Hindlimb muscle (tissue), 1 donor: ENCODE measurements at regions not wholly inside any gene's neighbourhood (a gene's known extent, or its start where the extent isn't known, plus 50 kb on each side); places are given as distances from the start of the nearest gene placed in this dataset.
"Not testable (repeated sequence)": the region's sequence is repeated elsewhere in the genome, so short reads cannot be mapped to it uniquely, and the experiment has no call there.

ENCODE experiments used
- DNase-seq: peaks from one replicate; pipeline ENCODE4 v3.0.0-alpha.2; 2013

DNA sequence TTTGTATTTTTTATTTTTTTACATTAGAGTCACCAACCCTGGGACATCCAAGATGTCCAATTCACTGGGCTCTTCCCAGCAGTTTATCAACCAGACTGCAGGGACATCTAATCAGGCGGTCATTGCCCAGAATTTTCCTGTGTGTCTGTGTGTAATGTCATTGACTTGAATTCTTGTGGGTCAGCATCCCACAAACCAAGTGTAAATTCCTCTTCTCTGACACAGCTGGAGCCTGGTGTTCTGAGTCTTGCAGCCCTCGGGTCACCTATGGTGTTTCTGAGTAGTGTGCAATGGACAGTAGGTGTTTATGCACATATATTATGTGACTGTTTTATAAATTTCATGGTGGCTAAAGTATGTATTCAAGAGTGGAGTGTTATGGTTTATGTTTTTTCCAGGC, 815.7 kb downstream of the SEMA5A start:
- DNase-seq, result no peak

- not testable (repeated sequence) for DNase-seq
These were observed 814.8 kb downstream of the SEMA5A start for GRCh38 chr5:8731110-8731509.

- no peak for DNase-seq
These were observed 805.3 kb downstream of the SEMA5A start for GRCh38 chr5:8740595-8740994.

DNA sequence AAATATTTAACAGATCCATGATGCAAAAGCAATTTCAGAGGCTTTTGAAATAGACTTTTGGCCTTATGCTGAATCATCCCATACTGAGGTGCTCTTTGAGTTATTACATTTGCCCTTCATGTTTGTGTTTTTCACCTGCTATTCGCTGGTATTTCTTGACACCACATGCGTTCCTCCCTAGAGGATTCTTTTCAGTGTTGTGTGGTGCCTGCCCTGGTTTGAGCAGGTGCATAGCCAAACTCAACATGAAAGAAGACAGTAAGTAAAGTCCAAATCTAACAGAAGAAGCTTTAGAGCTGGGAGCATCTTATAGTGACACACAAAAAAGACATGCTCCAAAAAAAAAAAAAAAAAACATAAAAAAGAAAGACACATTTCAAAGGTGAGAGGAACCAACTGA, 796.3 kb downstream of the SEMA5A start:
- no peak for DNase-seq

GRCh38 chr5:8750100-8750499, 795.8 kb downstream of the SEMA5A start:
- no peak for DNase-seq

DNA sequence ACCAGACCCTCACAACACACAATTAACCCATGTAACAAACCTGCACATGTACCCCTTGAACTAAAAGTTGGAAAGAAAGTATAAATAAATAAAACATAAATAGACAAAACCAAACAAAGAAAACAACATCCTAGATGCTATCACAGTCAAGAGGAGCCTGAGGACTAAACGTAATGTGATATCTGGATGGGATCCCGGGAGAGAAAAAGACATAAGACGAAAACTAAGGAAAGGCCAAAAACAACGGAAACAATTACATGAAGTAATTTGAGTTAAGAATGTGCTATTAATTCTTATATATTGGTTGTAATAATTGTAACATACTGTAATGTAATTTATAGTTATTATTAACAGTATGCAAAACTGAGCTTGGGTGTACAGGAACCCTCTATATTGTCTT, 793.9 kb downstream of the SEMA5A start:
- DNase-seq, result peak; percentile 51

- DNase-seq, result peak; percentile 70
These were observed 793.3 kb downstream of the SEMA5A start for GRCh38 chr5:8752595-8752994.

DNA sequence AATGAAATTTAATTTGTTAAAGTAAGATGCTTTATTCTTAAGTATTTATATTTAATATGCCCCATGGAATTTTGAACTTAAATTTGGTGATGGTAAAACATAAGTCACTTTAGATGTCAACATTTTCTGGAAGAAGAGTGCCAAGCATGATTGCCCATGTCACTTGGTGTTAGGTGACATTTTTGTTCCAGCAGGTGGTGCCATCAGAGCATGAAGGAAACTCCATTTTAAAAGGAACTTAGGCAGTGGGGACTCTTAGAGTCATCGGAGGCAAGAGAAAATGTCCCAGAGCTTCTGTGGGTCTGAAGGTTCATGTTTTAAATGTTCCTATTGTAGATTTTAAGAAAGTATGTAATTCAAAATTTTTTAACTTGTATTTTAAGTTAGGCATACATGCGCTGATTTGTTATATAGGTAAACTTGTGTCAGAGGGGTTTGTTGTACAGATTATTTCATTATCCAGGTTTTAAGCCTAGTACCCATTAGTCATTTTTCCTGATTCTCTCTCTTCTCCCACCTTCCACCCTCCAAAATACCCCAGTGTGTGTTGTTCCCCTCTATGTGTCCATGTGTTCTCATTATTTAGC, 789.3 kb downstream of the SEMA5A start:
- DNase-seq, result no peak

DNA sequence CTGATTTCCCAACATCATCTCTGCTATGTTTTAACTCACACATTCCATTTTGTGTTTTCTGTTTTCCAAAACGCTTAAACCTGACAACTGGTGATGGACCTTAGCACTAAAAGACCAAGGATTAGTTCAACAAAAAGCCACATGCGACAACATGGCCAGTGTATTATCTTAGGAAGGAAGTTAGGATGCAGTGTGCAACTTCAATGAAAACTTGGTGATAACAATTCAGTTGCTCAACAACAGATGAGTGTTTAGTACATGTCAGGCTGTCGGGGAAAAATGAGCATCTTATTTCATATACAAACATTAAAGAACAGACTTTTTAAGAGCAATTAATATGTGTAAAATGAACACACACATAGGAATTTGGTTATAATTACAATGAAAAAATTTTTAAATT, 780.0 kb downstream of the SEMA5A start:
- no peak for DNase-seq

DNA sequence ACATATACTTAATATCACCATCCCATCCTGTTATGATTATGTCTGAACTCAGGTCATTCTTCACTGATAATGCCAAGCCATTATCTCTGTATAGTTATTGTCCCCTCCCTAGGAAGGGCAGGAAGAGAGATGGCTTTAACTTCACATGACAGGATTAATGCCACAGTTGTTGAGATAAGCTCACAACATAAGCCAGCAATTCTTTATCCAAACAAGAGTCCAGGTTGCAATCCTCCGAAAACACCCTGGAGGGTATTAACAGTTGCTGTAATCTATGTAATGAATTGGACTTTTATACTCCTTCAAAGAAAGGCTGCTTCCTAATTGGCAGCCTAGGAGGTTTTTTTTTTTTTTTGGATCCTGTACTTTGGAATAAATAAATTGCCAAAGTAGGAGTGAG, 779.4 kb downstream of the SEMA5A start:
- DNase-seq, result no peak

DNA sequence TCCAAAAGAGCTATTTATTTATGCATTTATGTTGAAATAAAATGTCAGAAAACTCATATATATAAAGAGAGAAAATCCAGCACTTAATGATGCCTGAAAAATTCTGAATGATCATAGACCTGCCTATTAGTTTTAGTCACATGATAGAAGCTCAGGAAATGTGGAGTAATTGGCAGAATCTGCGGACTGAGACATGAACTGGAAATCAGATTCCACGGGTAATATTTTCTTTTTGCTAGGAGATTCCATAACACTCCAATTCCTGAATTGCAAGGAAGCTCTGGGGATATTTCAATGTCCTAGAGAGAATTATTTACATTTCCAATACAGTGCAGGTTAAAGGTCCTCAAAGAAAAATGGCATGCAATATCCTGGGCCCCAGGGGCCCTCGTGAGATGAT, 778.8 kb downstream of the SEMA5A start:
- DNase-seq, result no peak

DNA sequence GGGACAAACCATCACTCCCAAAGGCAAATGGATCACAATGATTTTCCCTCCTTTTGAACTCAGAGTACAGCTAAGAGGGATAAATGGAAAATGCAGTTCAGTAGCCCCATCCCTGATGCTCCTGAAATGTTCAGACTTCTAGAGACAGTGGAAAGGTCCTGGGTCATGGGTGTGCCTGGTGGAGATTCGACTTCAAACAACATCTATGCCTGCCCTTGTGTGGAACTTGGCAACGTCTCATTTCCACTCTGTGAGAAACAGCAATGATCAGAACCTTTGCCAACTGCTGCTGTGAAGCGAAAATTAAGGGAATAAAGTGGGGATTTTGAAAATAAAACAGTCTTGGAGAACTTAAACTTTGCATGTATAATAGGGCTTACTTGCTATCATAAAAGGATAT, 778.1 kb downstream of the SEMA5A start:
- no peak for DNase-seq

DNA sequence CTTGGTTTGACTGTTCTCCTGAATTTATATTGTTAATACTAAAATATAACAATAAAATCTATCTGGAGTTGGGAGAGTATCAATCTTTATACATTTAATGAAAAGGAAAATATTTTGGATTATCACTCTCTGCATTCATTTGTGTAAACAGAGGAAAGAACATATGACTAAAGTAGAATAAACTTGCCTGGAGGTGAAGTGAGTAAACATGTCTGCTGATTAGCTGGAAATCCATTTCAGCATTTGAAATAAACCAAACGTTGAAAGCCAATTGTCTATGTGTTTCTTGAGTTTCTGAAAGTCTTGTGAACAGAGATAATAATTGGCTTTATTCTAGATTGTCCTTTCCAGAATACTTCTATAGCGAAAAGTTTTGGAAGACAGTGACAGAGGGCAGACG, 776.2 kb downstream of the SEMA5A start:
- no peak for DNase-seq

DNA sequence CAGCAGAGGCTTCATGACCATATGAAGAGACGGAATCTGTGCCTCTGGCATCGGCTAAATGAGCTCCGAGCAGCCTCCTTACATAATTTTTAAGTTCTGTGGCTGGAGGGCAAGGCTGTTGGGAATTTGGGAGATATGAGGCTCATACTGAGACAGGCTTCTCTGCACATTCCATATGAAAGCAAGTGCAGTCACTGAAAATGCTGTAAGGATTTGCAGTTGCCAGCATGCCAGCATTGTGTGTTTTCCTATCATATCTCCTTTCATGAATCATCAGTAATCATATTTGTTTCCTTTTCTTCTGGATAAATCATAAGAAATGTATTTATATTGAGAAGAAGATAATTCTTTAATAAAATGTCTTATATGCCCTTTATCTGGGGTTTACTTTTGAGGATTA, 775.4 kb downstream of the SEMA5A start:
- DNase-seq, result no peak

- DNase-seq, result no peak
These were observed 772.7 kb downstream of the SEMA5A start for GRCh38 chr5:8773046-8773615.

DNA sequence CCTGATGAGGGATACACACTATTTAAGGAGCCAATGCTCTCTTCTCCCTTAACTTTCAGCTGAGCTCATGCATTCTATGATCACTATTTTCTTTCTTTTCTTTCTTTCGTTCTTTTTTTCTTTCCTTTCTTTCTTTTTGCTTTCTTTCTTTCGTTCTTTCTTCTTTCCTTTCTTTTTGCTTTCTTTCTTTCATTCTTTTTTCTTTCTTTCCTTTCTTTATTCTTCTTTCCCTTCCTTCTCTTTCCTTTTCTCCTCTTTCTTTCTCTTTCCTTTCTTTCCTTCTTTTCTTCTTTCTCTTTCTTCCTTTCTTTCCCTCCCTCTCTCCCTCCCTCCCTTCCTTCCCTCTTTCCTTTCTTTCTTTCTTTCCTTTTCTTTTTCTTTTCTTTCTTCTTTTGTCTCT, 761.2 kb downstream of the SEMA5A start:
- no peak for DNase-seq

DNA sequence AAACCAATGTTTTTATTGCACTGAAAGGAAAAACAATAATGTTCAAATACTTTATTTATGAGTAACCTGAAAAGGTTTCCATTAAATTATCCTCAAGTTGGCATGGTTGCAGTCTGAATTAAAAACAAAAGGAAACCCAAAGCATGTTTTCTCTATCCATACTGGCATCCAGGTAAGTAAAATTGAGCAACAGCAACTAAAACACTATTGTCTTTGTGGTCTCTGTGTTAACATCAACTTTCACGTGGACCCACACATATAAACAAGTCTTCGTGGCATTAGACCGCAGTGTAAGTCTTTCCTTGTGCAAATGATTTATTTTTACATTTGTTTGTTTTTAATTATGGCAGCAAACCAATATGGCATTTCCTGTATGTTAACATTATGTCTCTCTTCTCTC, 757.6 kb downstream of the SEMA5A start:
- no peak for DNase-seq

DNA sequence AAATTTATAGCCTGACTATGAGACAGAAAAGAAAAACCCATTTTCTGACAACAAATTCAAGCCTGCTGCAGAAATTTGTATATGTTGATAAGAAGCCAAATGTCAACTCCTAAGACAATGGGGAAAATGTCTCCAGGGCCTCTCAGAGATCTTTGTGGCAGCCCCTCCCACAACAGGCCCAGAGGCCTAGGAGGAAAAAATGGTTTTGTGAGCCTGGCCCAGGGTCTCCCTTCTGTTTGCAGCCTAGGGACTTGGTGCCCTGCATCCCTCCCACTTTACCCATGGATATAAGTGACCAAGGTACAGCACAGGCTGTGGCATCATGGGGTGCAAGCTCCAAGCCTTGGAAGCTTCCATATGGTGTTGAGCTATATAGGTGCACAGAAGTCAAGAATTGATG, 740.2 kb downstream of the SEMA5A start:
- DNase-seq, result no peak

DNA sequence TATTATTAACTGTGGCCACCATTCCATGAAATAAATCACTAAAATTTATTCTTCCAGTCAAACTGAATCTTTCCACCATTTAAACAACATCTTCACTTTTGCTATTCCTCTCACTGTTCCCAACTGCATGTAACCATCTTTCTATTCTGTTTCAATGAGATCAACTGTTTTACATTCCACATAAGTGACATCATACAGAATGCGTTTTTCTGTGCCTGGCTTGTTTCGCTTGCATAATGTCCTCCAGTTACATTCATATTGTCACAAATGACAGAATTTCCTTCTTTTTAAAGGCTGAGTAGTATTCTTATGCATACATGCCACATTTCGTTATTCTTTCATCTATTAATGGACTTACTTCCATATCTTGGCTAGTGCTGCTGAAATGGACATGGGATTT, 738.2 kb downstream of the SEMA5A start:
- no peak for DNase-seq

- no peak for DNase-seq
These were observed 734.3 kb downstream of the SEMA5A start for GRCh38 chr5:8811581-8811980.

DNA sequence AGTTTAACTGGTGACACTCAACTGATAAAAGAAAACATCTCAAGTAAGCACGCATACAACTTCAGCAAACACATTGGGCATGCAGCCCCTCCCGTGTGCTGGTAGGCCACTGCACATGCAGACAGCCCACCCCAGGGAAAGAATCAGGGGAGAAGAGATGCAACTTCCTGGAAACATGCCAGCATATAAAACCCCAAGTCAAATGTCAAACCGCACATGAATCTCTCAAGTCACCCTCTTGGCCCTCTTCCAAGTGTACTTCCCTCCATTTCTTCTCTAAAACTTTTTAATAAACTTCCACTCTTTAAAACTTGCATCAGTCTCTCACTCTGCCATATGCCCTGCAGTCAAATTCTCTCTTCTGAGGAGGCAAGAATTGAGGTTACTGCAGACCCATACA, 732.7 kb downstream of the SEMA5A start:
- DNase-seq, result no peak

GRCh38 chr5:8814105-8814504, 731.8 kb downstream of the SEMA5A start:
- DNase-seq, result no peak

GRCh38 chr5:8824371-8824770, 721.5 kb downstream of the SEMA5A start:
- DNase-seq, result no peak

- DNase-seq, result no peak
These were observed 720.6 kb downstream of the SEMA5A start for GRCh38 chr5:8825139-8825757.

DNA sequence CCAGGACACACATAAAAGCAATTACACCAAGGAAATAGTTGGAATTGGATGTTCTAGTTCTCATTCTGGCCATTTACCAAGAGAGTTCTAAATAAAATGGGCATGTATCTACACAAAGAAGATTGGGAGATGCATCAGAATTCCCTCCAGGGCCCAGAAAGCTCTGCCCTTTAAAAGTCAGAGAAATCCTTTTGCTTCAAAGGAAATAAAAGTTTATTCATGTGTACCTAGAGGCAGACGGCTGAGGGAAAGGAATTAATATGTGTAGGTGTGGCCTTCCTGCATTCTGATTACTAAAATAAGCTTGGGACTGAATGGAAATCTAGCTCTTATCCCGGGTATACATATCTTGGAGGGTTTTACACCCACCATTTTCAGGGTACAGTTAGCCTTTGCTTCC, 719.4 kb downstream of the SEMA5A start:
- no peak for DNase-seq
